ENCODE measurements at regions not wholly inside any gene's neighbourhood (a gene's known extent, or its start where the extent isn't known, plus 50 kb on each side); places are given as distances from the start of the nearest gene placed in this dataset.

GRCh38 chr5:34550247-34550646, 105.9 kb upstream of the RAI14 start:
- FAIRE-seq: peak; percentile 26
- Histone ChIP-seq H3K4me2 (ENCODE audit: insufficient read depth, low read length) (no peak overlapping the region), H3K36me3 (ENCODE audit: control insufficient read depth in 2 of 2, extremely low read depth in 1 of 2, insufficient read depth in 2 of 2, low read length in 2 of 2) (no peaks in the 10 kb centered on the region), H3K4me1 (ENCODE audit: control insufficient read depth, extremely low read depth, insufficient read depth, low read length) (no peaks in the 10 kb centered on the region), H3K9me3 (replicated peaks; ENCODE audit: control insufficient read depth, insufficient read depth, low read length) (no peaks in the 10 kb centered on the region), H3K27ac (ENCODE audit: insufficient read depth, low read depth, low read length) (no peak overlapping the region), H4K20me1 (replicated peaks; ENCODE audit: control insufficient read depth, extremely low read depth, insufficient read depth, low read length) (no peaks in the 10 kb centered on the region), H3K9ac (replicated peaks; ENCODE audit: extremely low read depth, insufficient read depth, low read length) (no peak overlapping the region), H3K27me3 (ENCODE audit: control insufficient read depth in 2 of 2, insufficient read depth in 2 of 2, low read length in 2 of 2) (no peaks in the 10 kb centered on the region), H3K79me2 (ENCODE audit: control insufficient read depth, insufficient read depth, low read length) (no peaks in the 10 kb centered on the region), H2AFZ (ENCODE audit: low read depth, low read length) (no peak overlapping the region), H3K4me3 (replicated peaks in 1 of 3; ENCODE audit: insufficient read depth in 1 of 3, low read depth in 1 of 3, low read length in 3 of 3) (no peak overlapping the region), H3K9me1 (replicated peaks; ENCODE audit: control insufficient read depth, extremely low read depth, insufficient read depth, low read length) (no peaks in the 10 kb centered on the region)
- POLR2A ChIA-PET: interaction anchor here (0.7 kb wide), 1 partner anchor 24 kb away, joined by 3 read pairs; no protein-coding TSS in a partner anchor
- no peak for TF ChIP-seq FOS (IDR thresholded peaks at IDR 0.05; ENCODE audit: borderline replicate concordance, insufficient read depth, low read length)
- TF ChIP-seq, protein P1, sequence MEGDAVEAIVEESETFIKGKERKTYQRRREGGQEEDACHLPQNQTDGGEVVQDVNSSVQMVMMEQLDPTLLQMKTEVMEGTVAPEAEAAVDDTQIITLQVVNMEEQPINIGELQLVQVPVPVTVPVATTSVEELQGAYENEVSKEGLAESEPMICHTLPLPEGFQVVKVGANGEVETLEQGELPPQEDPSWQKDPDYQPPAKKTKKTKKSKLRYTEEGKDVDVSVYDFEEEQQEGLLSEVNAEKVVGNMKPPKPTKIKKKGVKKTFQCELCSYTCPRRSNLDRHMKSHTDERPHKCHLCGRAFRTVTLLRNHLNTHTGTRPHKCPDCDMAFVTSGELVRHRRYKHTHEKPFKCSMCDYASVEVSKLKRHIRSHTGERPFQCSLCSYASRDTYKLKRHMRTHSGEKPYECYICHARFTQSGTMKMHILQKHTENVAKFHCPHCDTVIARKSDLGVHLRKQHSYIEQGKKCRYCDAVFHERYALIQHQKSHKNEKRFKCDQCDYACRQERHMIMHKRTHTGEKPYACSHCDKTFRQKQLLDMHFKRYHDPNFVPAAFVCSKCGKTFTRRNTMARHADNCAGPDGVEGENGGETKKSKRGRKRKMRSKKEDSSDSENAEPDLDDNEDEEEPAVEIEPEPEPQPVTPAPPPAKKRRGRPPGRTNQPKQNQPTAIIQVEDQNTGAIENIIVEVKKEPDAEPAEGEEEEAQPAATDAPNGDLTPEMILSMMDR (IDR thresholded peaks at IDR 0.05; ENCODE audit: extremely low read depth in 1 of 2, insufficient read depth in 1 of 2, low read depth in 1 of 2, low read length in 2 of 2): no peak
- TF ChIP-seq EZH2 (IDR thresholded peaks at IDR 0.05; ENCODE audit: borderline replicate concordance, low read depth, low read length, severe bottlenecking): no peak
- TF ChIP-seq POLR2A (IDR thresholded peaks at IDR 0.05; ENCODE audit: low read depth, low read length): no peak
- TF ChIP-seq JUN (IDR thresholded peaks at IDR 0.05; ENCODE audit: borderline replicate concordance, insufficient read depth, insufficient read length, low read depth): no peak
- TF ChIP-seq POLR2AphosphoS5 (IDR thresholded peaks at IDR 0.05; ENCODE audit: insufficient read depth, low read depth, low read length): no peak
- TF ChIP-seq MAX (IDR thresholded peaks at IDR 0.05; ENCODE audit: insufficient read depth, insufficient read length): no peak
- no peak for TF ChIP-seq GATA2 (IDR thresholded peaks at IDR 0.05; ENCODE audit: insufficient read depth, insufficient read length, low read depth, low read length)
- no peak for TF ChIP-seq MYC (IDR thresholded peaks at IDR 0.05; ENCODE audit: low read depth, low read length)
- dilution Hi-C loops (cut with MboI; ENCODE audit: extremely low pct_ligation_motif_present, low sequenced_read_pairs) (no loop called here), intact Hi-C loops (cut with micrococcal nuclease) (no loop called here)
- DNase-seq (ENCODE audit: low read depth, low spot score): no peak
- CTCF ChIA-PET: interaction anchor here (0.9 kb wide), 1 partner anchor 12 kb away, joined by 3 read pairs; no protein-coding TSS in a partner anchor
- BruUV-seq (replicated peaks): no TSS peak
